HG02981 (cell line): ENCODE measurements at regions not wholly inside any gene's neighbourhood (a gene's known extent, or its start where the extent isn't known, plus 50 kb on each side); places are given as distances from the start of the nearest gene placed in this dataset.
A peak's percentile ranks its signal among the peaks of the same experiment; 100 is the strongest.

ENCODE experiments used
- ATAC-seq: cut with Tn5 transposase; IDR thresholded peaks from one replicate; pipeline ENCODE4 v1.9.1; 2021; ENCODE audit warnings: mild to moderate bottlenecking, moderate library complexity; ENCODE audit not compliant: unreplicated experiment

DNA sequence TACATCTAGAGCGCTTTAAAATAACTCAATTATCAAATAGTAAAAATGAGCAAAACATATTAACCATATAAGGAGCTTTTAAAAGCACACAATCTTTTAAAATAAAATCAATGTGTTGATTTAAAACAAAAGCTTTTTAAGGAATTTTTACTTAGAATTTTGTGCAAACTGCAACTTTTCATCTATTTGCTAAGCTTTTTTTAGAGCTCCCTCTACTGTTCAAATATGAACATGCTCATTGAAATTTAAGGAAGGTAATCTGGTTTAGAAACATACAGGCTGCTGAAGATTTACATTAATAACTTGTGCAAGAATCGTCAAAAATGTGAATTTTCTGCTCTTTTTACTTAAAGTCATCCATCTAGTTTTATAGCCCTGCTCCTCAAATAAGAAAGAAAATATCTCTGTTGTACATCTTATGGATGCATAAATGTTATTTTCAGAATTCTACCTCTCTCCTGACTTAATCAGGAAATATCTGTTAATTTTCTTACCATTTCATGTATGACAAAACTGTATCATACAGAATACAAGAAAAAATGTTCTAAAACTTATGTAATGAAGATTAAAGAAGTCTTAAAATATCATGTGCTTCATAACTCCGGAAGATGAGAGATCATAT is 469.4 kb upstream of the ROBO2 start:
- ATAC-seq: no peak

DNA sequence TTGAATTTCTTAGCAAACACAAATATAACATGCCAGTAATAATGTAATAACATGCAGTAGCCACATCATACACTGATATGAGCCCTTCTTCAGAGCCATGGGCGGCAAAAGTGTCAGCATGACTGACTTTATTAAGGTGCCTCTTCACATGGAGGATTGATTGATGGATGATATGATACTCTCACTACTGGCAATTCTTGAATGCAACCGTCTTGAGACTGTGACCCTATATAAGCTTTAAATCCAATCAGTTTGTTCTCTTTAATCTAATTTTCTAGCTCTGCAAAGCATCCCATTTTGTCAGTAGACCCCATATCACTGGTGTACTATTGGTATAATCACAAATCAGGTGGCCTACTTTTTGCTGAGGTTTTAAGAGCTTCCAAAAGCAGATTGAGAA is 463.7 kb upstream of the ROBO2 start:
- no peak for ATAC-seq

DNA sequence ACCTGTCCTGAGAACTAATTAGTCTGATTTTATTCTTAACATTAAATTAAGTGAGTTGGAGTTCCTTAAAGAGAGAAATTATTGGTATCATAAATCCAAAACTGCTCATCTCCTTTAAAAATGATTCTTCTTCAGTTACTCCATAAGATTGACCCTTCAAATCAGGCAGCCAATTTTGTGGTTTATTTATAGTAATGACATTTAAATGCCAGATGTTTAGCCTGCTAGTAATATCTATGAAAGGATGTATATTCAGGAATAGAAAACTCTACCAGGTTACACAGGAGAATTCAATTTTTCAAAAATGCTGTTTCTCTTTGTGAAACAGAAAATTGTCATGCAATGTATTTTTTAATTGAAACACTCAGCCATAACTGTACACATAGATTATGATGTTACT is 457.8 kb upstream of the ROBO2 start:
- ATAC-seq: no peak

DNA sequence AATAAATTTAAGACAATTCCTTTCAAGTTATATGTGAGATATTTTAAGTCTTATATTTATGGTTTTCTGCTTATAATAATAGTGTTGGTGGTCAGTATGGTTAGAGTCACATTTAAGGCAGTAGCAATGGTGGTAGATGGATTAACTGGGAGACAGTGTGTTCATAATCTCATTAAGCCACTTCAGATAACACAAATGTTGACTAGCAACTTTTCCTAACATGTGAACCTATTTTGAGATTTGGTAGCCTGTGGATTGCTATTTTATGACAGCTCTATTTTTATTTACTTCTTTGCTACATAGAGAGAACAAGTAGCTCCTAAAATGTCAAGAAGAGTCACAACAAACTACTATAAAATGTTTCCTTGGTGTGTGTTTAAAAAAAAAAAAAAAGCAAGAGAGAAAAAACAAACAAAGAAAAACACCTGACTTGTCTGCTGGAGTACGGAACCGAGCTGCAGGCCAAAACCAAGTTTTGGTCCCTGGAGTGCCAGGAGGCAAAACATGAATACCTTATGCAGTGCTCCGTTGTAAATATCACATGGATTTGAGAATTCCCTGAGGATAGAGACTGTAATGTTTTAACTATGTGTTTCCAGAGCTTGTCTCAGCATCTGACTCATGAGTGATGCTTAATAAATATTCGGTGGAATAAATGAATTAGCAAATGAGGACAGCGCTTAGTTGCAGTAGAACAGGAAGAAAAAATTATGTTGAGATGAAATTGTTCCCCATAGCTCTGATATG is 457.1 kb upstream of the ROBO2 start:
- ATAC-seq: no peak

DNA sequence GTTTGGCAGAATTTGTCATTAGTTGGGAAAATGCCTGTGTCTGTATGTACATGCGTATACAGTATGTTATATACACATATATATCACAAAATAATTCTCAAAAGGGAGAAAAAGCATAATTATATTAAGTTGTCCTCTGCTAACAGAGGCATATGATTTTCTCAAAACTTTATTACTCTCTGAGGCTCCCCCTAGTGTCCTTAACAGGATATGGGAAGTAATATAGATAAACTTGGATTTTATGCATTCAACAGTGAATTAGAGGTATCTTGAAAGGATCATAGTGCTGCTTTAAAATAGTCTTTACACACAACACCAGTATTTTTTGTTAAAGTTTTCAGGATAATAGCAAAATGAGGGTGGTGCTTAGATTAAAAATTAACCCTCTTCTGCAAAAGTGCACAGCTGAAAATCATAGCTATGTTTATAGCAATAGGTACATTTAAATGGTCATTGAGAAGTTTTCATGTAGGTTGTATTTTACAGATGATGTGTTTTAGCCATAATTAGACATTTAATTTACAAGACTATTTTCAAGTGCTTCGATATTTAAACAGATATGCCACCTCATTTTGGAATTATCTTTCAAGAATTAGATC is 454.0 kb upstream of the ROBO2 start:
- ATAC-seq: peak; percentile 48

DNA sequence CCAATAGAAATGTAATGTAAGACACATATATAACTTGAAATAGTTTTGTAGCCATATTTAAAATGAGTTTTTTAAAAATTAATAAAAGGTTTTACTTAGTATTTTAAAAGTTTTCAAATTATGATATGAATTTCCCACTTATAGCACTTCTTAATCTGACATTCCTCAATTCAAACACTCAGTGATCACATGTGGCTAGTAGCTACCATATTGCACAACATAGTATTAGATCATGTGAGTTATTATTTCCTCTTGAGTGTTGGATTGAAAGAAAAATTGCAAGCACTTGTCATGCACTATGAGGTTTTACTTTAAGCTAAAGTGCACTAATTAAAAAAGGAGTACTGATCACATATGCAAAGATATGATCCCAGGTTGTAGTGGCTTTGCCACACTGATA is 453.4 kb upstream of the ROBO2 start:
- ATAC-seq: no peak

DNA sequence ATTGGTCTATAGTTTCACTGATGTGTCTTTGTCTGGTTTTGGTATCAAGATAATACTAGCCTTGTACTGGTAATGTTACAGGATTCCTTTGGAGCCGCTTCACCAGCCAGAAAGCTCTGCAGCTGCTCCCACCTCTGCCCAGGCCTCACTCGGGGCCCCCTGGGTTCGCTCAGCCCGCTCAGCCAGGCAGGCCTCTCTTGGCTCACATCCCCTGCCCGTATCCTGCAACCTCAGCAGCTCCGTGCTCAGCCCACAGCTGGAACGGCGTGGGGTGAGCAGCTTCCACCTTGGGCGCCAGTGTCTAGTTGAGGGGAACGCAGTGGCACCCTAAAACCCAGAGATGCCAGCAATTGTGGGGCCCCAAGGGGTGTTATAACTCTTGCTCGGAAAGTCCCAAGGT is 429.7 kb upstream of the ROBO2 start:
- ATAC-seq: no peak

DNA sequence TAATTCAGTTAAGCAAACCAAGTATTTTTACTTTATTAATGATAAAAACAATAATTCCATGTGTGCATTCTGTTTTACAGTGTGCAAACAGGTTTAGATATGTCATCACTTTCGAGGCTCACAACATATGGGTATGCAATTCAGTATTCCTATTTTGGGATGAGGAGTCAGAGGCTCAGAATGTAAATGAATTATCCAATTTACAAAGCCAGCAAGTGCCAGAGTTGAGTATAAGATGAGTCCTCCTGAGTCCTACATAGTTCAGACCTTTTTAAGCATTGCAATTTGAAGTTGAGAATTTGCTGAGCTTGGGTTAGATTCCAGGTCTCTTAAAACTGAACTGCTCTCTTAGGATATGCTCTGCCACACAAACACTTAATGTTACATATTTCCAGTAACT is 424.2 kb upstream of the ROBO2 start:
- no peak for ATAC-seq

DNA sequence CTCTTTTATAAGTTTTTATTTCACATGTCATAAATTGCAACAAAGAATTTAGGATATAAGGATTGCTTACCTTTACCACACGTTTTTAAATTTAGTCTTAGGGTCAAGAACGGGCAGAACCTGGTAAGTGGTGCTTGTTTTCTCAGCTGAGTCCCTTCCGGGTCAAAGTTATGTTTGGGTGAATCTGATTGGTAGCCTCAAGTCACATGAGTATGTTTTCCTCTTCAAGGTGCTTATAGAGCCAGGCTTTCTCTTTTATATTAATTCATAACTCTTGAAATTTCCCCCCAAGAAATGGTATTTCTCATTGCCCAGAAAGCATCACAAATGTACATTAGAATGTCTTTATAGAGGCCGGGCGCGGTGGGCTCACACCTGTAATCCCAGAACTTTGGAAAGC is 415.7 kb upstream of the ROBO2 start:
- no peak for ATAC-seq

DNA sequence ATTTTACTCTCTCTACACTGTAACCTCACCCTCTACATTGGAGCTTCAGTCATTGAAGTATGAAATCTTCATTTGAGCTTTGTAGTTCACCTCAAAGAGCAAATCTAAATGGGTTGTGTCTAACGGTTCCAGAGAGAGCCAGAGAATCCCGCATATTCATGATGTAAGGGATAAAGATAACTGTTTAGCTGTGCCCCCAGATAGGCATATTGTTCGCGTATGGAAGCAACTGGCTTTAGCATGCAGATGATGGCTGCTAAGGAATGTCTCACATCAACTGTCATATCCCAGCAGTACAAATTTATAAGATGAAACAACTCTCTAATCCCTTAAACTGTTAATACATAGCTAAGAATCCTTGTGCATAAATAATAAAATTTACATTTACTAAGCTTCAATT is 412.7 kb upstream of the ROBO2 start:
- ATAC-seq: no peak

DNA sequence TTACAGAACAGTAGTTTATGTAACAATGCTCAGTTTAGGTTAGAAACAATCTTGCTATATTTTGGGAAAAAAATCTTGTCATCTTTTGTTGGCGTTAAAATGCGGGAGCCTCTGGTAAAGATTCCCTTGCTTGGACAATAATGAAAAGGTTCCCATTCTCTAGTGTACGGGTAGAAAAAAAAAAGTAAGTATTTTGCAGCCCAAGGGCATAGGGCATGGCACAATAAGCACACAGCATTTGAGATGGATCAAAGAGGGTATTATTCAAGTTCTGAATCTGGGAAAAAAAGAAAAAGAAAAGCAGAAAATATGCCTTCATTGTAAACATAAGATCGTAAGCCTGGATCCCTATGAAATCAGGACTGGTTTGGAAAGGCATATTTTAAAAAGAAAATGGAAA is 408.6 kb upstream of the ROBO2 start:
- ATAC-seq: no peak

DNA sequence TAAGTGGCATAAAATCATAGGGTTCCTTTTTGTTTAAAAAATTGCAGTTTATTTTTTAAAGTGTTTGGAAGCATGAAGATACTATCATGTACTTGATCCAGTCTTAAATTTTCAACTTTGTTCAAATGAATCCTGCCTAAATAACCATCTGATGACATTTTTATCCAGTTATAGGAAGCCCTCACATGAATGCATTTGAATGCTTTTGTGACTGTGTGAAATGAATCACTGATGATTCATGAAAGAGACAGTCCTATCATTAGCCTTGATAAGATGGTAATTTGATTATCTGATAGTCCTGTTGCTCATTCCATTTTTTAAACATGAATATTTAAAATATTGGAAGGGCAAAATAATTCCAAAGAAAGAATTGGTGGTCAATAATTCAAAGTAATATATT is 401.9 kb upstream of the ROBO2 start:
- ATAC-seq: no peak

DNA sequence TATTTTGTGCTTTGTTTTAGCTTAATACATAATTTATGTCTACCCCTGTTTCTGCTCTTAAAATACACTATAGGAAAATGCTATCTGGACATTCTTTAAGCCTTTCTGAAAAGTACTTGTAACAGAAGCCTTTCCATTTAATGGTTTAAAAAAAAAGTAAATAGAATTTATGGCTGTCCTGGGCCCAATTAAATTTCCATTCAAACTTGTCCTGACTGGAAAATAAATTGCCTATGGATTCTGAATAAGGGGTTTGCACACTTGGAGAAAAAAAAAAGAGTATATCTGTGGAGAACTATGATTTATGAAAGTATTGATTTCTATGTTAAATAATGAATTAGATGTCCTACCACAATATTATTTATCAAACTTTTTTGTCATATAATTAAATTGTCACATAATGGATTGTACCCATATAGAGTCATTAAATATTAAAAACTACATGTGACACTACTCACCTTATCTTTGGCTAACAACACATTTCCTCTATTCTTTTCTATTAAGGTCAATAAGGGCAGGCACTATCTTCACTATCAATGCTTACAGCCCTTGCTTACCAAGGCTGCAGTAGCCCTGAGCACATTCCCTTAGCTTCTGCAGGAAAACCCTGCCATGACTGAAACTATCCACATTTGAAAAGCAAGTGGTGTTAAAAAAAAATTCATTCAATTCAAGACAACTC is 396.1 kb upstream of the ROBO2 start:
- no peak for ATAC-seq

DNA sequence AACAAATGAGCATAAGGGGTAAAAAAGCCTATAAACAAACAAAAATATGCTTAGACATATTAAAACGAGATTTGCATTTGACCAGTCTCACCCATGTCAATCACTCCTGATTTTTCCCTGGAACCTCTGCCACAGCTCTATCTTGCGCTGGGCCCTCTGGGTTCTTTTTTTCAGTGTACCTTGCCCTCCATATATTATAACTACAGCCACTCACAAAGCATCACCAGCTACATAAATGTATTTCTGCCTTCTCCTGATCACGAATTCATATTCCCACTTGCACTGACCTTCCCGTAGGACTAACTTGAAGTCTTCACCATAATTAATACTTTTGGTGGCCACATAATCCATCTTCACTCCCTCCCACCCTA is 395.6 kb upstream of the ROBO2 start:
- ATAC-seq: no peak

DNA sequence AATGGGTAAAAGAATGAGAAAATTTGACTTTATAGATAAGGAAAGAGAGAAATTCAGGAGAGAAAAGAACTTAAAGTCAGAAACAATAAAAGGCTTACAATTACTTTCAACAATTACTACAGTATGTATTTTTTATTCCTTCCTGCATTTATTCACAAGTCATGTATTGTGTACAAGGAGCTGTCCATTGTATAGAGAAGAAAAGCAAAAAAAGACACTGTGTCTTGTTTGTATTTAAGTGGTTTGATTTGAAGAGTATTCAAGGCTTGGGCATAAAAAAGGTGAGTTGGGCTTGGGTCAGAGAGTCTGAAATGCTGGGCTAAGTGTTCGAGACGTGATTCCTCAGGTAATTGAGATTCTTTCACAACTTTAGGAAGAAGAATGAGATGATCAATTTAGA is 394.2 kb upstream of the ROBO2 start:
- ATAC-seq: no peak

DNA sequence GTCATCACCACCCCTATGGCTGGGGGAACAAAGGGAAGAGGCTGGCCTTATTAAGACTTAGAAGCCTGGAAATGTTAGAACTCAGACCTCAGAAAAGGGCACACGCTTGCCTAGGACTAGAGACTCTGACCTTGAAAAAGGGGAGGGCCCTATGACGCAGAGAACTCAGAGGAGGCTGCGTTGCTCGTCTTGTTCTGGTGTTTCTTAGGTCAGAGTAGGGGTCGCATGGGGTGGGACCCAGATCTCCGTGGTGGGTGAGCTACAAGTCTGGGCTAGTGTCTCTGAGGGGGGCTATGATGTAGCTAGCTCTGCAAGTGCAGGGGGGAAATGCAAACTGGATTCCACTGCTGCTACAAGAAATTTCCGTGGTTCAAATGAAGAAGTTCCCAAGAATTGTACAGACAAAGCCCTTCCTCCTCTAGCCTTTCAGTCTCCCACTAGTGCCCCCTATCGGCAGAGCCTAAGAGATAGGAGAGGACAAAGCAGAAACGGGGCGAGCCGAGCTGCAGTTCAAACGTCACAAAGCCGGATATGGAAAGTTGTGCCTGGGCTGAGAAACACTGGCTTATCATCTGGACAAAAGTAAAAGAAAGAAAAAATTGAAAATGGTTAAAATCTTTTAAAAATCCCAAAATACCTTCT is 392.9 kb upstream of the ROBO2 start:
- ATAC-seq: no peak

DNA sequence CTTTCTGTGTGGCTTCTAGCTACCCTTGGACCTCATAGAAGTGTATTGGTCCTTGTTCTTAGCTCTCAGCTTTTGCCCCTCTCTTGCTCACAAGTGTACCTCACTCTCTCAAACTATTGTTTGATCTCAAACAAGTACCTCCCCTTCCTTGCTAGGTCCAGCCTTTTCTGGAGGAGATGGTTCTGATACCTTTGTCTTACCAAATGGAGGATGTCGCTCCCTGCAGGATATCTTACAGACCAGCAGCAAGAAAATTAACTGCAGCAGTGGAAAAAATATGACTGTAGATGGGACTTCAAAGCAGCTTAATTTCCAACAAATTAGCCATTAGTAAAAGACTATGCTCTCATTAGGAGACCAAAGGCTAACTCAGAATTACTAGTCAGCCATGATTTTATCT is 388.1 kb upstream of the ROBO2 start:
- ATAC-seq: no peak

DNA sequence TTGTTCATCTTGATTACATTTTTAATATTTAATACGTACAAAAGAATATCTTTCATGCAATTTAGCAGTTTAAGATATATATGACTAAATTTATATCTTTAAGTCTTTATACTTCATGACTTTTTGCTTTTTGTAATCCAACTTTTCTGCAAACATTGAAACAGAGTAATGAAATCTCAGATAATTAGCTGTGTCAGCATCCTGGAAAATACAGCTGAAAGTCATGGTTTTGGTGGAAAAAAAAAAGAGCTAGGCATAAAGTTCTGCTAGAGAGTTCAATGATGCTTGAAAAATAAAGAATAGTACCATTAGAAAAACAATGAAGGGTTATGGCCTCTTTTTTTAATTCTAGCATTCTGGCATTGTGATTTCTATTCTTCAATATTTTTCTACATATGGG is 387.4 kb upstream of the ROBO2 start:
- ATAC-seq: no peak

DNA sequence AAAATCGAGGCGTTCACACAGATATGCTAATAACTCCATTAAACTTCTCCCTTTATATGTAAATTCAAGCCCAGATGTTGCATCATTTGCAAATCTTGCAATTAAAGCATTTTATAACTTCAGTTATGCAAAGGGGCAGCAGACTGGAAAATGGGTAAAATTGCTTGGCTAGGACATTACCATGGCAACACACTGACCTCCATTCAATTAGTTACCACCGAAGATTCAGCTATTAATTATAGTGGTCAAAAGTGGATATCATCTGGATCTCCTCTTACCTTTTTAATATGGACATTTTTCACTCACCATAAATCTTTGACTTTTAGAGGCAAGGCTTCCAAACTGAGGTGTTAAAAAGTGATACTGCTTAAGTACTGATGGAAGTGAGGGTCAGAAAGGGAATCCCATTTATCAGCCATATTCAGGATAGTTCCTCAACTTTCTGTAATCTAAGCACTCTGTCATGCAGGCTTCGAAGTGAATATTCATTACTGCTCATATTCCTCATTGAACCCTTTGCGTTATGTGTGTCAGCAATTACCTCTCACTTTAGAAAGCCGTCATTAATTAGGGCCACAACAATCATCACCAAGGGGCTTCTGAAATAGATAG is 386.2 kb upstream of the ROBO2 start:
- ATAC-seq: no peak

DNA sequence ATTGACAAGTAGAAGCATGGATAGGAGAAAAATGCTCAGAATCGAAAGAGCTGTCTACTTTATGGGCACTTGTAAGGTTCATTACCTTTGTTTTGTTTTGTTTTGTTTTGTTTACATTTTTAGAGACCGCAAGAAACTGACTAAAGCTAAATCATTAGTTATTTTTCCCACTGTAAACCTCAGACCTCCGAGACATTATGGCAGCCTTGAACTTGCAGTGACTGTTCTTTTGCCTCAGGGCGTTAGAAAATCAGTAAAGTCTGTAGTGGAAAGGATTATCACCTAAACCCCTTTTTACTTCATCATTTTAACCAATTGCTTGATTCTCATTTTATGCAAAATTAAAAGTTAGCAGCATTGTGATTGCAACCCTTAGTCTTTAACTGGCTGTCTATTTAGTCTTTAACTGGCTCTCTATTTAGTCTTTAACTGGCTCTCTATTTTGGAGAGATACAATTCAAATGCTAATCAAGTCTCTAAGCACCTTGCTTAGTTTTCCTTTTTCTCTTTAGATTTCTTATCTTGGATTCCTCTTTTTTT is 383.3 kb upstream of the ROBO2 start:
- ATAC-seq: no peak

DNA sequence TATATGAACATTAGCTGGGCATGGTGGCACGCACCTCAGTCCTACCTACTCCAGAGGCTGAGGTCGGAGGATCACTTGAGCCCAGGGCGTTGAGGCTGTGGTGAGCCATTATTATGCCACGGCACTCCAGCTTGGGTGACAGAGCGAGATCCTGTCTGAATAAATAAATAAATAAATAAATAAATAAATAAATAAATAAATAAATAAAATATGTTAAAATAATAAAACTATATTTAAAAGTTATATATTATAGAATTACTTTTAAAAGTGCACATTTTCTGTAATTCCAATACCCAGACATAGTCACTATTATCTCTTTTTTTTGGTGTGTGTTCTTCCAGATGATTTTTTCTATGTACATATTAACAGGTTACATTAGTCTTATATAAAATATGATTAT is 382.0 kb upstream of the ROBO2 start:
- ATAC-seq: no peak
